Anterior cingulate cortex (tissue), 58 donors: ENCODE measurements at regions not wholly inside any gene's neighbourhood (a gene's known extent, or its start where the extent isn't known, plus 50 kb on each side); places are given as distances from the start of the nearest gene placed in this dataset.
A peak's percentile ranks its signal among the peaks of the same experiment; 100 is the strongest.

ENCODE experiments used
- DNase-seq, 58 donors: peaks; one replicate each; lab custom pipeline; 2025; lab: John Stamatoyannopoulos, UW

DNA sequence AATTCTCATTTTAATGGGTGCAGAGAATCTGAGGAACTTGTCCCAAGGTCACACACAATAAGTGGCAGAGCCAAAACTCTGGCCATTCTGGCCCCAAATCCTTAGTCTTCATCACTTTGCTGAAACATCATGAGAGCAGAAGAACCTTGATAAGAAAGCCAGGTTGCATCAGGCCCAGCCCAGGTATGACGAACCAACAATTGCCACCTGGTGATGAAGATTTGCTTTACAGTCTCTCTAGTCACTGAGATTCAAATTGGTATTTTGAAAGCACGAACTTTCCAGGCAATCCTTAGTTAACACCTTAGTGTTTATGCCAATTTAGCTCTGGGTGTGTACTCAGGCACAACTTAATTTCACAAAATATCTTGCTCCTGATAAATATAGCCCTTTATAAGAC, 502.7 kb upstream of the HTR2A start:
- no peak for DNase-seq

DNA sequence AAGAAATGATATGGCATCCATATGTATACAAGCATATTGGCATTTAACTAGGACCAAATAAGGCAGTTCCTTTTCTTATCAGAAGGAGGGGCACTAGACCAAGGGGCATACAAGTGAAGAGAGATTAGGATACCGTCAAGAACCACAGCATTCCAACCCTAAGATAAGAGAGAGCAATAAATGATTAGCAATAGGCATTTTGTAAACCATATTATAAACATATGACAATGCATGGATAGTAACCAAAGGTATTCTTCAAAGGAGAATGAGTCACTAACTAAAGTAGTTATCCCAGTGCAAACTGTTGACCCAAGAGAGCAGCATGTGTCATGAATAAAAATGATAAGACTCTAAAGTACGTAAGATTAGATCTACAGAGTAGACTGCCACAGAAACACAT, 500.9 kb upstream of the HTR2A start:
- DNase-seq: no peak

DNA sequence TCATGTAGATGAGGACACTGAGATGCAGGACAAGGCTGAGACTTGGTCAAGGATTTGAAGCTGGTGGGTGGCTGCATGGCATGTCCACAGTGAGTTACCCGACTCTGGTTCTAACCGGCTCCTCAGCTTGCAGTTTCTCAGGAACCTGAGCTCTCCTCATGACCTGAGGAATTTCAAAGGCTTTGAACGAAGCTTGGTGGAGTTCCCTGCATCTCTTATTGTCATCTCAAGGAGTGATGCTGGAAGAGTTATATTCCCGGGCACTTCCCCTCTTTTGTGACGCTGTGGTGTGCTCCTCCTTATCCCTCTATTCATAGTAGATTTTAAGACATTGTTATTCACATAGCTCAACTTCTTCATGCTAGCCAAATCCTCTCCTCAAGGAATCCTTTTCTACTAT, 500.1 kb upstream of the HTR2A start:
- no peak for DNase-seq

DNA sequence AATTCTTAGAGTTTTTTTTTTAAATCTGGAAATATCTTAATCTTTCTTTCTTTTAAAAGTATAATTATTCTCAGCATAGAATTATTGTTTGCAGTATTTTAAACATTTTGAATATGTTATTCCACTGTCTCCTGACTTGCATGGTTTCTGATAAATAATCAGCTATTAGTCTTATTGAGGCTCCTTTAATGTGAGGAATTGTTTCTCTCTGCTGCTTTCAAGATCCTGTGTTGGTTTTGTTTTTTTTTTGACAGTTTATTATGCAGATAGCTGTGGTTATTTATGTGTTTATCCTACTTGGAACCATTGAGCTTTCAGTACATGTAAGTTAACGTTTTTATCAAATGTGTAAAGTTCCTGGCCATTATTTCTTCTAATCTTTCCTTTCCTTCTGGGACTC, 477.9 kb upstream of the HTR2A start:
- no peak for DNase-seq

DNA sequence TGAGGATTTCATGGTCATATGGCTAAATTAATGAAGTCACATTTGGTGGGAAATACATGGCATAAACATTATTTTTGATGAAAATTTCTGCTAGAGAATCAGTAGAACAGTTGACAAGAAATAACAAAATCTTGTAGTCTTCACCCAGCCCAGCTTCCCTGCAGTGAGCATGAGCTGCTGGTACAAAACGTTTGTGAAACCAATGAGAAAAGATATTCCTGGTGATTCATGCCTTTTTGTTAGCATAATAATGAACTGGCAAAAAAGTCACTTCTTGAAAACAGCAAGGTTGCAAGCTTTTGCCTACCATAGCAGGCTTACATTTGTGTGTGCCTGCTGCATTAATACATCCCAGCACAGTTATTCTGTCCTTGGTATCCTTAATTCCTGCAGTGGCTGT, 475.9 kb upstream of the HTR2A start:
- no peak for DNase-seq

DNA sequence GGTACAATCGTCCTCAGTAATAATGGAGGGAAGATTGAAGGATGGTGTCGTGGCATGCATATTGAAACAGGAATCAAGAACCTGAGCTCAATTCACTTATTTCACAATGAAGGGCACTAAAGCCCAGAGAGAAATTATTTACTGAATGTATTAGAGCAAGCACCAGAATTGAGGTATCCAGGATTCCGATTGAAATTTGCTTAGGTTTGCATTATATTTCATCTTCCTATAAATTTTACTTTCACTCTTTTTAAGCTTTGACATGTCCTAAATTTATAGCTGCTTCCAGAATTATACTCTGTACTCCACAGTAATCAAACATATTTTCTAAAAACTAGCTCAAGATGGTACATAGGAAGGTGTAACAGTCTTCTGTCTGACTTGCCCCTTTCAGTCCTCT, 454.9 kb upstream of the HTR2A start:
- DNase-seq: no peak

DNA sequence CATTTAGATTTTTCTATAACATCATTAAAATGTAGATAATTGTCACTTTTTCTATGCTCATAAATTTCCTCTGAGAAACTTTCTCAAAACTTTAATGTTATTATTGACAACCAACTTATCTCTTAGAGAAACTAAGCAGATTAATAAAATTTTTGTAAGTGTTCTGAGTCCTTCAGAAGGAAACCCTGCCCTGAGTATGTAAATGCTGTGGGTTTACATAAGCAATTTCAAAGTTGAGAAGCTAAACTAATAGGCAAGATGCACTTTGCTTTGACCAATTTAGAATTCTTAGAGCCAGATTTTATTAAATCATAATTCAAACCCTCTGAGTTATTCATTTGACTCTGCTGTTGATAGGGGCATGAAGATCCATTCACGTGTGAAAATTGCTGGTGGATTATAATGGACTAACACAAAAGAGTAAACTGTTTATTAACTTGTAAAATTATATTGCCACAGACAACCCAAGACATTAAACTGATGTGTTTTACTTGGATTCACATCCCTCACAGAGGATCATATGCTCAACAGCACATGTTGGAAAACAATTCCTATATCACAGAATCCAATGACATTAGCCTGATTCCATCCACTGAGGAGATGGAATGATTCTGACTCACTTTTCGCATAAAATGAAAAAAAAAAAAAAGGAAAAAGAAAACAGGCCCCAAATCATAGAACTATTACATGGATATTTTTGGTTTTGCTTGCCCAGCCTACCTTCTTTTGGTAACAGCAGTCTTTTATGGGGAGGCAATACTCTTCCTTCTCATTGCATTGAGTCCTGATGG, 453.7 kb upstream of the HTR2A start:
- DNase-seq: no peak

DNA sequence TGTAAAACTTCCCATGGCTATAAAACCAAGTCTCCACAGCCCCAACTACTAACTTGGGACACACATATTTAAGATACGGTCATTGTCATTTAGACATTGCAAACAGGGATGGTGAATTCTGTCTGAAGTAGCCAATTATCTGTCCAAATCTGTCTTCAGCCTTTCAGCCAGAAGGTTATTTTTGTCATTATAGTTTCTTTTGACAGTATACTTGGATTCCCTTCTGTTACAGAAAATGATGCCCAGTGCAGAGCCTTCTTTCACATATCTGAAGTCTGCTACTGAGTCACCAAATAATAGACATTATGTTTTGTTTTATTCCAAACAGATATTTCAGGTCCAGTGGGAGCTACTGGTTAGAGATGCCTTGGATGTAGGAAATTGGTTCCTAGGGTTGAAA, 452.4 kb upstream of the HTR2A start:
- DNase-seq: no peak

DNA sequence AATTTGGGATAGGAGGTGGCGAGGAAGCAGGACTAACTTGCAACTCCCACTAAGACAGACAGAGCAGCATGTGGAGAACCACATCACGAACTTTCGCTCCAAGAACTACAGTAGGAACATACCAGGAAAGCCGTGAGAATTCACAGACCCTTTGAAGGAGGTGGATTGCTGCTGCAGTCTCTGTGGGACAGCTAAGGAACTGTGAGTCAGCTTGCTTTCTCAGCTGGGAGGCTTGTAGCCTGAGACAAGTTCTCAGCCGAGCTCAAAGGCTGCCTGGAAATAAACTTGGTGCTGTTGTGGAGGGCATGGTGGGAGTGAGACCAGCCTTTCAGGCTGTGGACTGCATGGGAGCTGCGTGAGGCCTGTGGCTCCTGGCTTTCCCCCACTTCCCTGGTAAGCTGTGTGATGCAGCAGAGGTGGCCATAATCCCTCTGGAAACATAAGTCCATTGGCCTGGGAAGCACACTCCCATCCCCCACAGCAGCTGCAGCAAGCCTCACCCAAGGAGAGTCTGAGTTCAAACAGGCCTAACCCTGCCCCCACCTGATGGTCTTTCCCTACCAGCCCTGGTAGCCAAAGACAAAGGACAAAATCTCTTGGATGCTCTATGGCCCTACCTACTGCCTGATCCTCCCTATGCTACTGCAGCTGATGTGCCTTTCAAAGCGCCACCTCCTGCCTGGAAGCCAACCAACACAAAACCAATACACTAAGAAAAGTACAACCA, 441.1 kb upstream of the HTR2A start:
- DNase-seq: peak in 1 of 58 donors; percentile 1

DNA sequence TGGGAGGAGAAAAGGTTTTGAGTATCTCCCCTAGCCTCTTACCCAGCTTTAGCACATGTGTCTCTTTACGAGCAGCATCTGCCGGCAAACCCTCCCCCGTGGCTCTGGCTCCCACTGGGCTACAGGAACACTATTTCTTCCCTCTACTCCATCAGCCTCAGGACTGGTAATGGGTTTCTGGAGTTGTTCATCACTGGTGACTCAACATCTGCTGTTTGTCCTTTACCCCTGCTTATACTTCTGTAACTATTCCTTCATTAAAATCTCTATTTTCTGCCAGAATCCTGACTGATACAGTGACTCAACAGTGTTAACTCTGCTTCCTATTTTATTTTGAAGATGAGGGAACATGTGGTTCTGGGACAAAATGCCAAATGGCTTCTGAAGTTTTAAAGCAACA, 437.3 kb upstream of the HTR2A start:
- peak in 2 of 58 donors; percentile 1 for DNase-seq

DNA sequence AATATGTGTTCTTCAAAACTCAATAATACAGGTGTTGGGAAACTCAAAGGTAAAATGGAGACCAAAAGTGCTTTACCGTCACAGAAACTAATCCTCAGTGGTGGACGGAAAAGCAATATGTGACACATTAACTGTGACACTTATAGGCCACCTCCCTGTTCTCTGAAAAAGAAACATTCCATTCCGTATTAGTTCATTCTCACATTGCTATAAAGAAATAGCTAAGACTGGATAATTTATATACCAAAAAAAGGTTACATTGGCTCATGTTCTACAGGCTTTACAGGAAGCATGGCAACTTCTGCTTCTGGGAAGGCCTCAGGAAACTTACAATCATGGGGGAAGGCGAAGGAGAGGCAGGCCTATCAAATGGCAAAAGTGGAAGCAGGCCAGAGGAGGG, 435.3 kb upstream of the HTR2A start:
- DNase-seq: no peak

DNA sequence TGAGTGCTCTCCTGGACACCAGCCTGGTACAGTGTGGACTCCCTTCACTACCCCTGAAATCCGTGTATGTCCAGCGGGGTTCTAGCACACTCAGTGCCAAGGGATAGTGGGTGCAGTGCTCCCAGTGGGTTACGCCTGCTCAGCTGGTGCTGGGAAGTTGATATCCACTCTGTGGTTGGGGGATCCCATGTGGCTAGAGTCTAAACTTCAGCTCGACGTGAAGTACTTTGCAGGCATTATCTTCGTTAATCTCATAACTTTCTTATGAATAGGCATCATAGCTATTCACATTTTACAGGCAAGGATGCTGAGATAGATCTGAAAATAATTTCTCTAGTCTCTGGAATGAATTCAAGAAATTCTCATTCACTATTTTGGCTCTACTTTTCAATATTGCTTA, 433.2 kb upstream of the HTR2A start:
- DNase-seq: no peak

DNA sequence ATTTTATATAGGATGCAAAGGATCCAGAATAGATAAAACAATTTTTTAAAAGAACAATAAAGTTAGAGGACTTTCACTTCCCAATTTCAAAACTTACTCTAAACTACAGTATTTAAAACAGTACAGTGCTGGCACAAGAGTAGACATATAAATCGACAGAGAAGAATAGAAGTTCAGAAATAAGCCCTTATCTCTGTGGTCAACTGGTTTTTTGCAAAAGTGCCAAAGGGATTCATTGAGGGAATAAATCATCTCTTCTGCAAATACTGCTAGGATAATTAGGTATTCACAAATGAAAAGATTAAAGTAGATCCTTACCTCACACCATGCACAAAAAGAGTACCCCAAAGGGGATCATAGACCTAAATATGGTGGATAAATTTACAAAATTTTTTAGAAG, 431.0 kb upstream of the HTR2A start:
- DNase-seq: no peak

DNA sequence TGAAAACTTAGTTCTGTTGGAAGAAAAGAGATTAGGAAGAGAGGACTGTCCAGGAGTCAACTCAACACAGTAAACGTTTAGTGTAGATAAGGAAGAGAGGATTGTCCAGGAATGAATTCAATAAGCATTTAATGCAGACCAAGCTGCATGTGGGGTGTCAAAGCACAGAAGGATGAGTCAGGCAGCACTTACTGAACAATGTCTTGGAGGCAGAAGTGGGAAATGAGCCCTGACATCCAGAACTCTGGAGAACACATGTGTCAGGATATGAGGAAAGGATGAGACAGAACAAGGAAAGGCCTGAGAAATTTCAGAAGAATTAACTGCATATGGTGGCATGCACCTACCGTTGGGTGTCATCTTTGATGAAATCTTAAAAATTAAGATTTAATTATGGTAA, 429.2 kb upstream of the HTR2A start:
- DNase-seq: no peak

DNA sequence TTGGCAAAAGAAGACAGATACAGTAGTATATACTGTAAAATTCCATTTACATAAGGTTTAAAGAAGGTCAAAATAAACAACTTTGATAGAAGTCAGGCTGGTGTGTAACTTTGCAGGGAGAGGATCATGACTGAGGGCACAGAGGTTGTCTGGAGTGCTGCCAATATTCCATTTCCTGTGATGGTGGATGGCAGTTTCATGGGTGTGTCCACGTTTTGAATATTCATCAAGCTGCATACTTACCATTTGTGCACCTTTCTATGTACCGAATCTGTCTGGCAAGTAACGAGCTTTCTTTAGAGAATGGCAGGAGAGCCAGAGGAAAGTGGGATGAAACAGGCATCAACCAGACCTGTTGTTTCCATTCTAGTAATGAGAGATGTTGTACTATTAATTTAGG, 420.5 kb upstream of the HTR2A start:
- DNase-seq: no peak

DNA sequence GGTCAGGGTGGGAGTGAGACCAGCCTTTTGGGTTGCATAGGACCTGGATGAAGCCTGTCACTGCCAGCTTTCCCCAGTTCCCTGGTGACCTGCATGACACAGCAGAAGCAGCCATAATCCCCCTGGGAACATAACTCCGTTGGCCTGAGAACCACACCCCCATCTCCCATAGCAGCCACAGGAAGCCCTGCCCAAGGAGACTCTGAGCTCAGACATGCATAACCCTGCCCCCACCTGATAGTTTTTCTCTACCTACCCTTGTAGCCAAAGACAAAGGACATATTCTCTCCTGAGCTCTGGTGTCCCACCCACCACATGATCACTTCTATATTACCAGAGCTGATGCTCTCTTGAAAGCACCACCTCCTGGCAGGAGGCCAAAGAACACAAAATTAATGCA, 413.5 kb upstream of the HTR2A start:
- no peak for DNase-seq

DNA sequence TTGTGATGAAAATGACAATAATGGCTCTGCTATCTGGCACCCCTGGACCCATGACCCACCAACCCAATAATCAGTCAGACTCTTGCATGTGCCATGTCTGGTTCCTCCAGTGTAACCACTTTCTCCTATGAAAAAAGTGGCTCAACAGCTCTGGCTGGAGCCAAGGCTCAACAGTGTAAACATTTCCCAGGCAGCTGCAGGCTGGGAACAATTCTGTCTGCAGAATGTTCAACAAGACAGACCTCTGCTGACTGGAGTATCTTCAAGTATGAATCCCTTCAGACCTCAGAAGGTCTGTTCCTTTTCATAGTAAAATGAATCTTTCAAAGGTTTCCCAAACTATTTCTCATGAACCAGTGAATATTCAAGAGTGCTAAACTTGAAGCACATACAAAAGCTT, 410.1 kb upstream of the HTR2A start:
- no peak for DNase-seq

DNA sequence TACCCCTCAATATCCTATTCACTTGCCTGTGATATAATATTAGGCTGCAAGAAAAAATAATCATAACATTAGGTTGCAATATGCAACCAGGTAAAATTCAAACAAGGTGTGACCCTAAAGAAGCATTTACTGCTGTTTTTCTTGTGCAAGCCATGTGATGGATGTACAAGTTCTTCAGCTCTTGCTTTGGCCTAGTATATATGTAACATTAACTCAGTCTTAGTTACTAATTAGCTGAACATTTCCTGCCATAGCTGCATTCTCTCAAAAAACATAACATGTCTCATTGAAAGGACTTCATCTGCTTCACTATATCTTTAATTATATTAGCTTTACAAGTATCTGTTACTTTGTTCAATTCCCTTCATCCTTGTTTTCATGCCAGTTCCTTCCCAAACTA, 406.8 kb upstream of the HTR2A start:
- DNase-seq: no peak

DNA sequence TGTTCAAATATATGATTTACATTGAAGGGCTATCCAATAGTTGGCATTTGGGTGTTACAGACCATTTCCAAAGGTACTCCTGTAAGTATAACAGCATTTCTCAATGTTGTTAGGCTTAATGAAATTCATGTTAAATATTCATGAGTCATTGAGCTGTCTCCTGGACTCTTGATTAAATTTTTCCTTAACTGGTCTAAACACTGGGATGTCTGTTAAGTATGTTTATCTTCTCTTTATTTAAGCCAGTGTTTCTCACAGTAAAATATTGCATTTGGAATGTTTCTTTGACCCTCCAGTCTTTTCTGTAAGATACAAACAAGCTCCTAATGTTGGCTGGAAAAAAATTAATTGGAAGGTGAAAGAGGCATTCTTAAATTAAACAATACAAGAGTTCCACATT, 402.5 kb upstream of the HTR2A start:
- DNase-seq: no peak

DNA sequence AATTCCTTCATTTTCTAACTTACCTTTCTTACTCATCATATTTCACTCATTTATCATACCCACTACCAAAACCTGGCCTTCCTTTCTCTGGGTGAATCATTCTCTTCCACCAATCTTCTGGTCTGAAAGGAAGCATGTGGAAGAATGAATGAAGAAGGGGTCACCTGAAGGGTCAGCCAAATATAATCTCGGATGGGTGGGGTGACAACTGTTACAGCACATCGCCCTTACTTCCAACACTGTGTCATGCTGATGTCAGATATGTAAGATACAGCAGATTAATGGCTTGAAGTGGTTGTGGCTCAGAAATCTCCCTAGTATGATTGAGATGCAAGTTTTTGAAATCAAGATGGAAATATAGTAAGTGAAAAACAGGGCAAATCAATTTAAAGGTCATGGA, 401.7 kb upstream of the HTR2A start:
- DNase-seq: no peak

DNA sequence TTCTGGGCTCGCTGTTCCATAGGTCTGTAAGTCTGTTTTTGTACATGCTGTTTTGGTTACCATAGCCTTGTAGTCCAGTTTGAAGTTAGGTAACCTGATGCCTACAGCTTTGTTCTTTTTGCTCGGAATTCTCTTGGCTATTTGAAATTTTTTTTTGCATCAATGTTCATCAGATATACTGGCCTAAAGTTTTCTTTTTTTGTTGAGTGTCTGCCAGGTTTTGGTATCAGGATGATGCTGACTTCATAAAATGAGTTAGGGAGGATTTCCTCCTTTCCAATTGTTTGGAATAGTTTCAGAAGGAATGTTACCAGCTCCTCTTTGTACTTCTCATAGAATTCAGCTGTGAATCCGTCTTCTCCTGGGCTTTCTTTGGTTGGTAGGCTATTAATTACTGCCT, 397.8 kb upstream of the HTR2A start:
- DNase-seq: no peak

DNA sequence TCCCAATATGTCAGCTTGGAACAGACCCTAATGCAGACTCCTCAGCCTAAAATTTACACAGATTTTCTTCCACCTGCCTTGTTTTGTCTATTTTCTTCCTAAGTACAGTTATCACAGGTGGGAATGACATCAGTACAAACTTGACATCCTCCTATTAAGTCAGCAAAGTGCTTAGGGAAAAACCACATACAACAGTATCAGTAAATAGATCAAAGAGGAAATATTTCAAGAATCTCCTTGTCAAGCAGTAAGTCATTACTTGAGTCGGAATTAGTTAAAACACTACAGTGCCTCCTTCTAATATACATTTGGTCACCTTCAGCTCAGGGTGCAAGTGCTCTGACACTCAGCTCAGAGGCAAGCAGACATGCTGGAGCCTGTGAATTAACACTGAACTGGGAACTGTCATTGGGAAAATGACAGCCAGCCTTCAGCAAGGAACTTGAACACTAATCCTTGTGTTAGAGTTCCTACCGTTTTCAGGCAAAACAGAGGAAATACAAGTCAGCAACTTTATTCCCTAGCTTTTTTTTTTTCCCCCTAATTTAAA, 394.3 kb upstream of the HTR2A start:
- no peak for DNase-seq
